Muscle of leg (tissue), 3 donors: ENCODE measurements at regions not wholly inside any gene's neighbourhood (a gene's known extent, or its start where the extent isn't known, plus 50 kb on each side); places are given as distances from the start of the nearest gene placed in this dataset.
A peak's percentile ranks its signal among the peaks of the same experiment; 100 is the strongest.
"Not testable (repeated sequence)": the region's sequence is repeated elsewhere in the genome, so short reads cannot be mapped to it uniquely, and the experiment has no call there.

Source experiments
- DNase-seq: peaks from one replicate; pipeline ENCODE4 v3.0.0; 2013
- H3K27ac ChIP-seq: one replicate; pipeline ENCODE4 v1.5.1; 2013; ENCODE audit warnings: mild to moderate bottlenecking, low read length, control low read depth
- H3K27me3 ChIP-seq: one replicate; pipeline ENCODE4 v1.6.1; 2013; ENCODE audit warnings: low read length; ENCODE audit not compliant: control insufficient read depth, insufficient read depth
- H3K36me3 ChIP-seq: one replicate; pipeline ENCODE4 v1.6.1; 2013; ENCODE audit warnings: low read length; ENCODE audit not compliant: control insufficient read depth, insufficient read depth
- H3K4me1 ChIP-seq: one replicate; pipeline ENCODE4 v1.6.1; 2013; ENCODE audit warnings: low read length; ENCODE audit not compliant: control insufficient read depth, insufficient read depth
- H3K4me3 ChIP-seq: one replicate; pipeline ENCODE4 v1.5.1; 2013; ENCODE audit warnings: low read length, control low read depth
- H3K9me3 ChIP-seq: replicated peaks from 2 replicates; pipeline ENCODE4 v1.6.1; 2013; ENCODE audit warnings: low read depth, low read length; ENCODE audit not compliant: control insufficient read depth
- WGBS: methylation state at CpG from one replicate; pipeline ENCODE4 v1.1.5; 2013; ENCODE audit warnings: missing lambda C conversion rate; ENCODE audit not compliant: insufficient coverage; 5-methylcytosine and 5-hydroxymethylcytosine counted together

GRCh38 chr2:111395350-111396128, 274.8 kb downstream of the BCL2L11 start:
- H3K36me3 ChIP-seq, H3K4me3 ChIP-seq, H3K9me3 ChIP-seq, H3K27ac ChIP-seq, H3K27me3 ChIP-seq, H3K4me1 ChIP-seq: not testable (repeated sequence)
- 16% methylated on average over 5 of the region's 10 CpGs for WGBS
- peak; percentile 64 for DNase-seq

GRCh38 chr2:111400598-111401253, 280.0 kb downstream of the BCL2L11 start:
- not testable (repeated sequence) for H3K27me3 ChIP-seq, H3K27ac ChIP-seq, H3K4me3 ChIP-seq, H3K4me1 ChIP-seq, H3K9me3 ChIP-seq, H3K36me3 ChIP-seq
- peak; percentile 47 for DNase-seq
- WGBS = 0% methylated on average over 1 of the region's 3 CpGs

- DNase-seq = not testable (repeated sequence)
Measured at GRCh38 chr2:111401270-111402140, 280.8 kb downstream of the BCL2L11 start.

GRCh38 chr2:111402450-111402849, 281.7 kb downstream of the BCL2L11 start:
- not testable (repeated sequence) for DNase-seq

More at GRCh38 chr2:111401270-111402140, 280.8 kb downstream of the BCL2L11 start:
- no CpG with 5 or more reads among the region's 8 CpGs for WGBS
- H3K4me1 ChIP-seq, H3K9me3 ChIP-seq, H3K27ac ChIP-seq, H3K36me3 ChIP-seq, H3K27me3 ChIP-seq, H3K4me3 ChIP-seq: not testable (repeated sequence)

GRCh38 chr2:111403287-111403686, 282.6 kb downstream of the BCL2L11 start:
- H3K27ac ChIP-seq, H3K4me3 ChIP-seq, H3K27me3 ChIP-seq, H3K4me1 ChIP-seq, H3K9me3 ChIP-seq, DNase-seq, H3K36me3 ChIP-seq: not testable (repeated sequence)
- no CpG with 5 or more reads among the region's 2 CpGs for WGBS

More at GRCh38 chr2:111402450-111402849, 281.7 kb downstream of the BCL2L11 start:
- not testable (repeated sequence) for H3K36me3 ChIP-seq, H3K9me3 ChIP-seq, H3K4me3 ChIP-seq, H3K27me3 ChIP-seq, H3K4me1 ChIP-seq, H3K27ac ChIP-seq

- H3K4me1 ChIP-seq, H3K9me3 ChIP-seq, H3K27ac ChIP-seq, DNase-seq, H3K27me3 ChIP-seq, H3K4me3 ChIP-seq, H3K36me3 ChIP-seq: not testable (repeated sequence)
- WGBS = no CpG with 5 or more reads among the region's 1 CpG
Measured at GRCh38 chr2:111406616-111407015, 285.9 kb downstream of the BCL2L11 start.

- not testable (repeated sequence) for H3K4me1 ChIP-seq, DNase-seq, H3K36me3 ChIP-seq, H3K4me3 ChIP-seq, H3K9me3 ChIP-seq, H3K27me3 ChIP-seq, H3K27ac ChIP-seq
- no CpG with 5 or more reads among the region's 11 CpGs for WGBS
Measured at GRCh38 chr2:111407632-111408194, 287.0 kb downstream of the BCL2L11 start.

GRCh38 chr2:111410868-111411406, 290.2 kb downstream of the BCL2L11 start:
- not testable (repeated sequence) for H3K27ac ChIP-seq, H3K4me1 ChIP-seq, H3K36me3 ChIP-seq, H3K4me3 ChIP-seq, H3K27me3 ChIP-seq, DNase-seq, H3K9me3 ChIP-seq
- WGBS = no CpG with 5 or more reads among the region's 10 CpGs

- no CpG with 5 or more reads among the region's 18 CpGs for WGBS
- not testable (repeated sequence) for H3K4me1 ChIP-seq, H3K27ac ChIP-seq, H3K9me3 ChIP-seq, H3K36me3 ChIP-seq, DNase-seq, H3K27me3 ChIP-seq, H3K4me3 ChIP-seq
Measured at GRCh38 chr2:111411867-111412681, 291.4 kb downstream of the BCL2L11 start.
